GM12891 (cell line): ENCODE measurements at regions not wholly inside any gene's neighbourhood (a gene's known extent, or its start where the extent isn't known, plus 50 kb on each side); places are given as distances from the start of the nearest gene placed in this dataset.
A peak's percentile ranks its signal among the peaks of the same experiment; 100 is the strongest.

ENCODE experiments used
- DNase-seq: peaks from one replicate; pipeline ENCODE4 v3.0.0; 2011; ENCODE audit warnings: low spot score; ENCODE audit not compliant: insufficient read length
- FAIRE-seq: peaks from 2 replicates; lab custom pipeline; 2011; peaks lifted over from hg19 to GRCh38; lab: Jason Lieb, UNC
- PAX5 ChIP-seq: IDR thresholded peaks from 2 replicates; pipeline ENCODE4 v1.6.1; 2011; ENCODE audit warnings: low read length, moderate library complexity, mild to moderate bottlenecking; ENCODE audit not compliant: insufficient read depth, severe bottlenecking
- POLR2A ChIP-seq: IDR thresholded peaks from 2 replicates; pipeline ENCODE4 v1.6.1; 2011; ENCODE audit warnings: low read depth, low read length, control low read depth
- POLR2AphosphoS5 ChIP-seq: IDR thresholded peaks from 2 replicates; pipeline ENCODE4 v1.6.1; 2011; ENCODE audit warnings: low read depth, low read length, control low read depth
- POU2F2 ChIP-seq: IDR thresholded peaks from 2 replicates; pipeline ENCODE4 v1.6.1; 2011; ENCODE audit warnings: low read depth, mild to moderate bottlenecking, control low read depth, low read length, moderate library complexity
- SPI1 ChIP-seq: IDR thresholded peaks from 2 replicates; pipeline ENCODE4 v1.6.1; 2011; ENCODE audit warnings: low read depth, low read length, control low read depth
- TAF1 ChIP-seq: IDR thresholded peaks from 2 replicates; pipeline ENCODE4 v1.6.1; 2011; ENCODE audit warnings: low read depth, low read length, control low read depth

- DNase-seq (no peak), FAIRE-seq (no peak)
- TF ChIP-seq POU2F2 (no peak), TAF1 (no peak), POLR2A (no peak), SPI1 (no peak), PAX5 (no peak), POLR2AphosphoS5 (no peak)
Observed at GRCh38 chr2:19059076-19059475, 299.3 kb downstream of the OSR1 start.

- TF ChIP-seq SPI1 (no peak), PAX5 (no peak), TAF1 (no peak), POLR2A (no peak), POU2F2 (no peak)
- DNase-seq (no peak), FAIRE-seq (no peak)
Observed at GRCh38 chr2:19051203-19051831, 307.1 kb downstream of the OSR1 start.

- DNase-seq (no peak), FAIRE-seq (no peak)
- TF ChIP-seq POLR2AphosphoS5 (no peak), PAX5 (no peak), POLR2A (no peak), POU2F2 (no peak), TAF1 (no peak), SPI1 (no peak)
Observed at GRCh38 chr2:19050354-19050753, 308.1 kb downstream of the OSR1 start.

- DNase-seq = no peak
- no peak for FAIRE-seq
- no peak for TF ChIP-seq TAF1
- no peak for TF ChIP-seq PAX5
- TF ChIP-seq POLR2A = no peak
- TF ChIP-seq POLR2AphosphoS5 = no peak
- no peak for TF ChIP-seq SPI1
- TF ChIP-seq POU2F2 = no peak
Observed at GRCh38 chr2:19048593-19049266, 309.7 kb downstream of the OSR1 start.

- FAIRE-seq (no peak), DNase-seq (no peak)
- TF ChIP-seq POLR2AphosphoS5 (no peak), SPI1 (peak; percentile 65), TAF1 (no peak)
Observed at GRCh38 chr2:19046986-19047780, 311.2 kb downstream of the OSR1 start.

- no peak for TF ChIP-seq POLR2A
- TF ChIP-seq POLR2AphosphoS5 = no peak
- no peak for TF ChIP-seq TAF1
- TF ChIP-seq PAX5 = no peak
- TF ChIP-seq POU2F2 = no peak
- TF ChIP-seq SPI1 = no peak
- FAIRE-seq = no peak
- DNase-seq = no peak
Observed at GRCh38 chr2:19045151-19045550, 313.3 kb downstream of the OSR1 start.

GRCh38 chr2:19043893-19044292 lies 314.5 kb downstream of the OSR1 start:
- TF ChIP-seq PAX5 (no peak), SPI1 (no peak), TAF1 (no peak), POU2F2 (no peak), POLR2AphosphoS5 (no peak), POLR2A (no peak)
- no peak for DNase-seq
- no peak for FAIRE-seq

- TF ChIP-seq SPI1 (no peak), POU2F2 (no peak), POLR2AphosphoS5 (no peak), POLR2A (no peak), PAX5 (no peak), TAF1 (no peak)
- FAIRE-seq = no peak
- no peak for DNase-seq
Observed at GRCh38 chr2:19041434-19042041, 316.9 kb downstream of the OSR1 start.

- FAIRE-seq (no peak), DNase-seq (no peak)
- TF ChIP-seq PAX5 = no peak
Observed at GRCh38 chr2:19038071-19039015, 320.1 kb downstream of the OSR1 start.
